Kasumi-1 (cell line): ENCODE measurements at regions not wholly inside any gene's neighbourhood (a gene's known extent, or its start where the extent isn't known, plus 50 kb on each side); places are given as distances from the start of the nearest gene placed in this dataset.

Source experiments
- DNase-seq, 2 experiments: peaks; one replicate each; lab custom pipeline; 2025; lab: John Stamatoyannopoulos, UW

DNA sequence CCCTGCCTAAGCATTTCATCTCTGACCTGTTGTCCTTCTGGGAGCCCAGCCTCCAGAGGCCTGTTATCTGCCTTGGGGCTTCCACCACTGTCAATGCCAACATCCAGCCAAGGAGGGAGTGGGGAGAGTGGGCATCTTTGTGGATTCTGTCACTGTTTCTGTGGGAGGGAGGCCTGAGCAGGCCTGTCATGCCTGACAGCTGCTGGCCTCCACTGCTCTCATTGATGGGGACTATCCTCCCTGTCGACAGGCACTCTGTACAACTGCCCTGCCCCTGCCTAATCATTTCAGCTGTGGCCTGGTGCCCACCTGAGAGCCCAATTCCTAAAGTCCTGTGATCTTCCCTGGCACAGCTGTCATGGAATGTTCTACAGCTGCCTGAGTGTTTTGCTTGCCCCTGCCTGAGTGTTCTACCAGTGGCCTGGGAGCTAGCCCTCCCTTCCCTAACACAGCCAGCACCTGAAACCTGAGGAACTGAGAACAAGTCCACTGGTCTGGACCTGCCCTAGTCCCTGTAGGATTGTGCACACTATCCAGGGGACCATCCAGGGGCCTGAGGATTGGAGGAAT is 145.3 kb downstream of the FAM83B start:
- no peak for DNase-seq

DNA sequence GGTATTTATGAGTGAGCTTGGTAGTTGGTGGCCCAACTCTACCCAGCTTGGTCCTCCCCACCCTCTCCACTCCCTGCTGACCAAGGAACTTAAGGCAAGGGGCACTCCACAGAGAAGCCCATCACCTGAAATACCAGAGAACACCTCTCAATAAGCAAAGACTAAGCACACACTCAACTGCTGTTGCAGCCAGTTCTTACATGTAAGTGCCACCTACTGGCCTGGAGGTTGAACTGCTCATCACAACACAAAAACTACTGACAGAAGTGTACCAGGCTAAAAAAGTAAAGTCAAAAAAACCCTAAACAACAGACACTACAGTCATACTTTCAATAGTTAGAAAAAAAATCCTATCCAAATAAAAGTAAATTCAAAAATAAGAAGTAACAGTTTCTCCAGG is 146.2 kb downstream of the FAM83B start:
- DNase-seq = peak; percentile 7 to 15

DNA sequence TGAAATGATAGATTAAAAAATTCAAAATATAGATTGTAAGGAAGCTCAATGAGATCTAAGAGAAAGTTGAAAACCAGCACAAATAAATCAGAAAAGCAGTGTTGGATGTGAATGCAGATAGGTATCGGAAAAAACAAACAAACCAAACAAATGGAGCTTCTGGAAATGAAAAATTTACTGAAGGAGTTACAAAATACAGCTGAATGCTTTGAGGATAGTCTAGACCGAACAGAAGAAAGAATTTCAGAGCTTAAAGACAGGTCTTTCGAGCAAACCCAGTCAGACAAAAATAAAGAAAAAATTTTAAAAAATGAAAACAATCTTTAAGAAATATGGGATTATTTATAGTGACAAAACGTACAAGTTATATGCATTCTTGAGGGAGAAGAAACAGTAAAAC is 146.7 kb downstream of the FAM83B start:
- no peak for DNase-seq

DNA sequence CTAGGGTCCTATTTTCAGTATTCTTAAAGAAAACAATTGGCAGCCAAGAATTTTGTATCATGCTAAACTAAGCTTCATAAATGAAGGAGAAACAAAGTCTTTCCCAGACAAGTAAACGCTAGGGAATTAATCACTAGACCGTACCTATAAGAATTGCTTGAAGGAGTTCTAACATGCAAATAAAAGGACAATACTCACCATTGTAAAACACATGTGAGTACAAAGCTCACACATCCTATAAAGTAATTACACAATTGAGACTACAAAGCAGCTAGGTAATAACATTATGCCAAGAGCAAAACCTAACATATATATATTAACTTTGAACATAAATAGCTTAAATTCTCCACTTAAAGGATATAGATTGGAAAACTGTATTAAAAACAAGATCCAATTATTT is 147.4 kb downstream of the FAM83B start:
- no peak for DNase-seq

DNA sequence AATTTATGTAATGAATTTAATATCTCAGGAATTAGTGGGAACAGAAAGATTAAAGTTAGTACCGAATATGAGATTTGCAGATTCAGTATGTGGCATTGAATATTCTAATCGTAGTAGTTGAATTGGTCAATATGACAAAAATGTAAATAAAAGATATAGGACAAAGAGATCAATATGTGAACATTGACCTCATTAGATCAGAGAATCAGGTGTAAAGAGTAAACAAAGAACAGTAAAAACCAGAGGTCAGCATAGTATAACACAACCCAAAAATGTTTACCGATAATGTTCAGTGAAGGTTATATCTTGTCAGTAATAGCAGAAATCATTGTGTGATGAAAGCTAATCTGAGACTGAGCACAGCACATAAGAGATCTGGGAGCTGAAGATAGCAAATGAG is 152.0 kb downstream of the FAM83B start:
- DNase-seq = no peak

DNA sequence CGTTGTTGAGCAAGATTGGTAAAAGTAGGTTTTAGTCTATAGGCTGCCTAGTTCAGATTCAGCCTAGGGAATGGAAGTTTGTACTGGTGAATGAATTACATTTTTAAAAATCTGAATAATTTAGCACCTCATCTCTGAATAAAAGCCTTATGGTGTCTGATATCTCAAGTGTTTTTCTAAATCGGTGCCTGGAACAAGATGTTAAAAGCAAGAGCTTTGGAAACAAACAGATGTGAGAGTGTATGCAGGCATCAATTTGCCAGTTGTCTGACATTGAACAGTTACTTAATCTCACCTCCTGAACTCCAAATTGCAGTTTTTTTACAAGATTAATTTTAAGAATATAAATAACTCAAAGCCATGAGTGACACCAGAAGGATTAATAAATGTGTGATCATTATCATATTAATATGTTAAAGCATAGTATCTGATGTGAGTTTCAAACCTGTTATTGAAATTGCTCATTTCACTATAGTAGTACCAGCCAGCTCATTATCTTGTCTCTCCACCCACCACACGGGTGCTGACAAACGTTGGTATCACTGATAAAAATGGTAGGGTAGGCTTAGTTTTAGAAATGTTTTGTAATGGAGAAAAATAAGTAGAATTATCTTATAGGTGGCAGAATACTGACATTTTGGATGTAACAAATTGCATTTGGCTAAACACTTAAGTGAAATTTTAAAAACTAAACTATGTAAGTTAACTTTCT is 157.3 kb downstream of the FAM83B start:
- DNase-seq = no peak

GRCh38 chr6:55009131-55009530 is 162.6 kb downstream of the FAM83B start:
- DNase-seq = no peak

DNA sequence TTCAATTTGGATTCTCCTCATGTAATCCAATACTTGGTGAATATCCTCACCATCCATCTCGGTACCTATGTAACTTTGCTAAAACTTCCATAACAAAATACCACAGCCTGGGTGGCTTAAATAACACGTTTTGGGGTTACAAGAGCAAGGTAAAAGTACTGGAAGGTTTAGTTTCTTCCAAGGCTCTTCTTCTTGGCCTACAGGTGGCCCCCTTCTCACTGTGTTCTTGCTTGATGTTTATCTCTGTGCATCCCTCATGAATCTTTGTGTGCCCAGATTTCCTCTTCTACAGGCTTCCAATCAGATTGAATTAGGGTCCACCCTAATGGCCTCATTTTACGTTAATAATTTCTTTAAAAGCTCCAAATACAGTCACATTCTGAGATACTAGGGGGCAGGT is 163.3 kb upstream of the HCRTR2 start:
- DNase-seq = peak in 1 of 2 experiments; percentile 37

- DNase-seq = no peak
Measured at GRCh38 chr6:55012454-55012853, 161.9 kb upstream of the HCRTR2 start.

DNA sequence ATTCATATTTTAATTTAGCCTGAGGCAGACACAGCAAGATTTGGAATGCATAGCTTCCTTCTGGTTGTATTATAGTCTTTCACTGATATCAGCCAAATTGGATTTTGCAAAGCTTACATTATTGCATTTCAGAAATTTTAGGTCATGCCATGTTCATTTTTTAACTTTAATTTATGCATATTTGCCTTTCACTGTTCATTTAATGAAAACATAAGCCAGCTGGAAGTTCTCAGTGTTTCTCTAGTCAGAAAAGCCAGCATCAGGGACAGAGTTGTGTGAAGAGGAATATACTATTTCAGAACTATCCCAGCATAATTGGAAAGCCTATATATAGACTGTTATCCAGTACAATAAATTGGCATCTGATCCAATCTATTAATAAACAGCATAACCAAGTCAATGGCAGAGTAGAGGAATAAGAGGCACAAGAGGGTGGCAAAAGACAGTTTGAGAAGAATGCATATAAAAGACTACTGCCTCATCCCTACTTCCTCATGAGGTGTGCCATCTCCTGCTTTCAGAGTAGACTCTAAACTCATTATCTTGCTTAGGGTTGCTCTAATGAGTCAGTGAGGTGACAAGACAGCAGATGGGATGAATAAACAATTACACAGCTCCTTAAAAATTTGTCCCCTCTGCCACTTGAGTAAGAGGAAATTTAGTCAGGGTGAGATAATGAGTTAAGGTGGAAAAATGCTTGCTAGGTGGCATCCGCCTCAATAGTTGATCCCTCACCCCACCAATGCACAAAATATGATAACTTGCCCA is 159.8 kb upstream of the HCRTR2 start:
- DNase-seq = no peak

DNA sequence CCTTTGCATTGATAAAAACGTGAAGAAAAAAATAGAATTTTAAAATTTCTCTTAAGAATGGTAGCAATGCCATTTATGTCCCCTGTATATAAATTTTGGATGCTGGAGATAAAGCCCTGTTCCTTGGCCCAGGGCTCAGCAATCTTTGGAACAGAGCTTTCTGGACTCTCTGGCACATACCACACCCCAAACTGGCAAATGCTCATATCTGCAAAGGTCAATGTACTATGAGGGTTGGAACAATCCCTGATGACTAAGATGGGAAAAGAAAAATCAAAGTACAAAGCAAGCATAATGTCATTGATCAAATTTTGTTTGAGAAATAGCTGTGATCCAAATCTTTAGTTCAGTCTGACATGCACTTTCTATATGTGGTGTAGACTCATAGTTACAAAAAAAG is 158.1 kb upstream of the HCRTR2 start:
- DNase-seq = no peak

GRCh38 chr6:55017555-55018300 is 156.6 kb upstream of the HCRTR2 start:
- DNase-seq = no peak

DNA sequence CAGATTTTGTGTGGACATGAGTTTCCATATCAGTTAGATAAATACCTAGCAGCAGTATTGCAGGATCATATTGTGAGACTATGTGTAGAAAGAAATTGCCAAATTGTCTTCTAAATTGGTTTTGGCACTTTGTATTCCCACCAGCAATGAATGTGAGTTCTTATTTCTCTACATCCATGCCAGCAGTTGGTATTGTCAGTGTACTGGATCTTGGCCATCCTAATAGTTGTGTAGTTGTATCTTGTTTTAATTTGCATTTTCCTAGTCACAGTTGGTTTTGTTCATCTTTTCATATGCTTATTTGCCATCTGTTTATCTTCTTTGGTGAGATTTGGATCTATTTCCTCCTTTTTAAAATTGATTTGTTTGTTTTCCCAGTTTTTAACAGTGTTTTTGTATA is 154.7 kb upstream of the HCRTR2 start:
- DNase-seq = no peak

GRCh38 chr6:55023230-55023629 is 151.1 kb upstream of the HCRTR2 start:
- peak; percentile 72 to 81 for DNase-seq

GRCh38 chr6:55033016-55033546 is 141.2 kb upstream of the HCRTR2 start:
- no peak for DNase-seq

DNA sequence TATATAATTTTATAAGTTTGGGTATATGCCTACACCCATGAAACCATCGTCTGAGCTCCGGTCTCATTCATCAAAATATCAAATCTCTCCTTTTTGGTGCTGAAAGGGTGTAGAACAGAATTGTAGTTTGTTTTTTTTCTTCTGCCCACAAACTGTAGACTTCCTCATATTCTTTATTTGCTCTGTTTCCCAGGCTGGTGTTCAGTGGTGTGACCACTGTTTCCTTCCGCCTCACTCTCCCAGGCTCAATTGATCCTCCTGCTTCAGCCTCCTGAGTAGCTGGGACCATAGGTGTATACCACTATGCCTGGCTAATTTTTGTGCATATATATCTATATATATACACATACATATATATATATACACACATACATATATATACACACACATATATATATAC is 139.6 kb upstream of the HCRTR2 start:
- DNase-seq = peak; percentile 91 to 93

- DNase-seq = peak; percentile 55 to 62
Measured at GRCh38 chr6:55040102-55040848, 134.0 kb upstream of the HCRTR2 start.

GRCh38 chr6:55046869-55047422 is 127.4 kb upstream of the HCRTR2 start:
- no peak for DNase-seq

DNA sequence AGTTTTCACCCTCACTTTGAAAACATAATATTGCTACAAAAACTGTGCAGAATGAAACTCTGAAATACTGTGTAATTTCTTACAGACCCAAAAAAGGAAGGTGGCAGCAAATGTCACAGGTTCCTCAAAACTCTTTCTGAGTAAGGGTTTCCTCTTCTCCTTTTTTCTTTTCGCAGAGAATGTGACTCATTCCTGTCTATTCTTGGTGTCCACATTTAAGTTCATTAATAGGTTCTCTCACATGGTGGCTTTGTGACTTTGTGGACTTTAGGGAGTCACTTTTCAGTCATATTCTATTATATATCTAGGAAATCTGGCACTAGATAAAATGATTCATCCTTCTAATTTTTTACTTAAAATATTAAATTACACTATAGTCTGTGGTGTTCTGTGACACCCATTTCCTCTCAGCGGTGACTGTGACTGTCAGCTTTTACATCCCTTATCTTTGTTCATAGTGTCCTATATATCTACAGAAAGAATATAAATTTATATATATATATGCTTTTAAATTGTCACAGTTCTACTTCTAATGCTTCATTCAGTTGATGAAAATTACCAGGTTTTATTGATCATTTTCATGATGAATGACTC is 126.8 kb upstream of the HCRTR2 start:
- peak; percentile 86 to 91 for DNase-seq

- no peak for DNase-seq
Measured at GRCh38 chr6:55049866-55050265, 124.4 kb upstream of the HCRTR2 start.

- no peak for DNase-seq
Measured at GRCh38 chr6:55052846-55053245, 121.5 kb upstream of the HCRTR2 start.
